HUES64 (cell line): ENCODE measurements at regions not wholly inside any gene's neighbourhood (a gene's known extent, or its start where the extent isn't known, plus 50 kb on each side); places are given as distances from the start of the nearest gene placed in this dataset.

Experiments
- H3K27ac ChIP-seq: 2 replicates; pipeline ENCODE4 v1.7.0; 2013; ENCODE audit warnings: low read depth, low read length, inconsistent platforms
- H3K27me3 ChIP-seq: 2 replicates; pipeline ENCODE4 v1.6.1; 2013; ENCODE audit warnings: mild to moderate bottlenecking, low read length; ENCODE audit not compliant: insufficient read depth
- H3K36me3 ChIP-seq: 2 replicates; pipeline ENCODE4 v1.6.1; 2013; ENCODE audit warnings: mild to moderate bottlenecking, low read length; ENCODE audit not compliant: insufficient read depth
- H3K4me1 ChIP-seq: 2 replicates; pipeline ENCODE4 v1.6.1; 2013; ENCODE audit warnings: mild to moderate bottlenecking, low read length, moderate library complexity; ENCODE audit not compliant: insufficient read depth
- H3K4me3 ChIP-seq: 2 replicates; pipeline ENCODE4 v1.5.1; 2013; ENCODE audit warnings: mild to moderate bottlenecking, low read length, moderate library complexity
- H3K9ac ChIP-seq: 2 replicates; pipeline ENCODE4 v1.6.1; 2013; ENCODE audit warnings: mild to moderate bottlenecking, low read depth, low read length
- H3K9me3 ChIP-seq: 2 replicates; pipeline ENCODE4 v1.6.1; 2013; ENCODE audit warnings: low read depth, low read length; ENCODE audit not compliant: insufficient read depth
- WGBS: fragments of 150-250, 120-280 bp; methylation state at CpG from one replicate; pipeline ENCODE4 v1.1.7; 2013; ENCODE audit warnings: missing lambda C conversion rate; 5-methylcytosine and 5-hydroxymethylcytosine counted together

DNA sequence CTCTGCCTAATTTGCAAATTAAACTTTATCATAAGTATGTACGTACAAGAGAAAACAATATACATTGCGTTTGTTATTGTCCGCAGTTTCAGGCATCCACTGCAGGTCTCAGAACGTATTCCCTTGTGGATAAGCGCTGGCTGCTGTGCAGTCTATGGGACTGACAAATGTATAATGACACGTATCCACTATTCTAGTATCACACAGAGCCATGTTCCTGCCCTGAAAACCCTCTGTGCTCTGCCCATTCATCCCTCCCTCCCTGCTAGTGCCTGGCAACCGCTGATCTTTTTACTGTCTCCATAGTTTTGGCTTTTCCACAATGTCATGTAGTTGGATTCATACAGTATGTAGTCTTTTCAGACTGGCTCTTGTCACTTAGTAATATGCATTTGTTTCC is 179.4 kb downstream of the MAF start:
- WGBS, result 90% methylated on average over 7 of the region's 7 CpGs
- peaks cover 23% of the 10 kb centered on the region for H3K4me1 ChIP-seq
- no peaks in the 10 kb centered on the region for H3K27me3 ChIP-seq
- no peaks in the 10 kb centered on the region for H3K9me3 ChIP-seq
- no peaks in the 10 kb centered on the region for H3K36me3 ChIP-seq
- H3K9ac ChIP-seq, result no peak overlapping the region
- H3K27ac ChIP-seq, result no peak overlapping the region
- no peak overlapping the region for H3K4me3 ChIP-seq

DNA sequence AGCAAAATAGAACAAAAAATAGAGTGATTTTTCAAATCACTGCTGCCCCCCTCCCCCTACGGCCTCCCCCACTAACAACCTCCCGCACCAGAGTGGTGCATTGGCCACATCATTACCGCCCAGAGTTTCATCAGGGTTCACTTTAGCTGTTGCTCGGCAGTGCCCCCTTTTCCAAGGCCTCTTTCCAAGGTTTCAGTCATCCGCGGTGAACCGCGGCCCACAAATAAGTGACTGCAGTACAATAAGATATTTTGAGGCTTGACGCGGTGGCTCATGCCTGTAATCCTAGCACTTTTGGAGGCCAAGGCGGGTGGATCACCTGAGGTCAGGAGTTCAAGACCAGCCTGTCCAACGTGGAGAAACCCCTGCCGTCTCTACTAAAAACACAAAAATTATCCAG is 180.0 kb downstream of the MAF start:
- Histone ChIP-seq H3K4me3 (no peak overlapping the region), H3K9me3 (no peaks in the 10 kb centered on the region), H3K27me3 (no peaks in the 10 kb centered on the region), H3K27ac (no peak overlapping the region), H3K9ac (no peak overlapping the region), H3K4me1 (peaks cover 23% of the 10 kb centered on the region), H3K36me3 (no peaks in the 10 kb centered on the region)
- WGBS, result 96% methylated on average over 13 of the region's 13 CpGs

DNA sequence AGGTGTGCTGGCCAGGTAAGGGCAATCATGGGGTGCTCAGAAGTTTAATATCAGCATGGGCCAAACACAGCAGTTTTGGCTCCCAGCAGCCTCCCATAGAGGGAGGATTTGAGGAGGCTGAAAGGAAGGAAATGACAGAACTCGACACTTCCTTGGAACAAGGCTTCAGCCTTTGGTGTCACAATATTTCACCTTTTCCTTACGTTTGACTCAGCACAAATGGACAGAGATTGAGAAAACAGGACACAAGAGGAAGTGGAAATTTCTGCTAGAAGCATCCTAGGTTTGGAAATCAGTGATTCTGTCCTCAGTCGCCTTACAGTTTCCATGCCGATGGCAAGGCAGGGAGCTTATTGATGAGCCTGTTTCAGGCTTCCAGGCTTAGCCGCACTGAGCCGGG is 181.4 kb downstream of the MAF start:
- Histone ChIP-seq H3K27ac (no peak overlapping the region), H3K27me3 (no peaks in the 10 kb centered on the region), H3K4me3 (no peak overlapping the region), H3K4me1 (peaks cover 23% of the 10 kb centered on the region), H3K9me3 (no peaks in the 10 kb centered on the region), H3K9ac (no peak overlapping the region), H3K36me3 (no peaks in the 10 kb centered on the region)
- WGBS, result 90% methylated on average over 6 of the region's 6 CpGs

DNA sequence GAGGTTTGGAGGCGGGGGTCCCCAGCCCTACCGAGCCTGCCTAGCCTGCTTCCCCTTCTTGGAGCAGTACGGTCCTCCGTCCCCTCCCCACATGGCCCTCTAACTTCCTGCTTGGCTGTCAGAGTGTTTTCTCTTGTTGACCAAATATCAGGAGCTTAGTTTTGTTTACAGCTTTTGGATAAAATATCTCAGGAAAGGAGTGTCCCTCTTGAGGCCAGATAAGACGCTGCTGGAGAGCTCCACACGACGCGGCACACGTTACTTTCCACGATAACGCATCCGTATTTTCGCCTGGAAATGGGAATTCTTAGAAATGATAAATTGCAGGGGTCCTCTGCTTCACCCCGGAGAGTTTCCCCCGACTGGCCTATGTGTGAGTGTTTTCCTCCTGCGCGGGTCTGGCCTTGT is 182.9 kb downstream of the MAF start:
- Histone ChIP-seq H3K36me3 (no peaks in the 10 kb centered on the region), H3K4me3 (no peak overlapping the region), H3K27ac (no peak overlapping the region), H3K4me1 (peaks cover 26% of the 10 kb centered on the region), H3K27me3 (no peaks in the 10 kb centered on the region), H3K9me3 (no peaks in the 10 kb centered on the region), H3K9ac (no peak overlapping the region)
- 80% methylated on average over 17 of the region's 17 CpGs for WGBS

DNA sequence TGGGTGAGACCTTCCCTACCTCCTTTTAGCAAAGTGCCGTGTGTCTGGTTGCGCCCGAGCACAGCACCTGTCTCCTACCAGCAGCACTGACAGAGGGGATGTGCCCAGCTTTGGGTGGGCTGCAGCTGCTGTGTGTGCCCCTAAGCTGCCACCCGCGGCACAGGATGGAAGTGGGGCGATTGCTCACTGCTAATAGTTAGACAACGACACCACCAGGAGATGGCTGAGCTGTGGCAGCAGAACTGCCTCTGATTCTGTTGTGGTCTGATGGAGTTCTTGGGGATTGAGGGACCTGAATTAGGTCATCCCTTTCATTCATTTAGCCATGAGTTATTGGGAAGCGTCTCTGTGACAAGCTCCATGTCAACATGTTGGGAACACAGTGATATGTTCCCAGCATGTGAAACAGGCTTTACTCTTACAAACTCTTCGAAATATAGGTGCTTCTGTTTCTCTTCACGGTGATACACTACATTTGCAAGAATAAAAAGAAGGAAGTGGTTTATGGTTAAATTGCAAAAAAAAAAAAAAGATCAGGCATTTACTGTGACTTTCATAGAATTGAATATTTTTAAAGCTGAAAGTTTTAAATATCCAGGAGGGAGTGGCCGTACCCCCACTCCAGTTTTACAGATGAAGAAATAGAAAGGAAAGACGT is 184.4 kb downstream of the MAF start:
- H3K4me1 ChIP-seq, result peaks cover 36% of the 10 kb centered on the region
- H3K4me3 ChIP-seq, result no peak overlapping the region
- no peaks in the 10 kb centered on the region for H3K27me3 ChIP-seq
- 95% methylated on average over 12 of the region's 12 CpGs for WGBS
- H3K9ac ChIP-seq, result no peak overlapping the region
- H3K27ac ChIP-seq, result no peak overlapping the region
- no peaks in the 10 kb centered on the region for H3K9me3 ChIP-seq
- no peaks in the 10 kb centered on the region for H3K36me3 ChIP-seq

DNA sequence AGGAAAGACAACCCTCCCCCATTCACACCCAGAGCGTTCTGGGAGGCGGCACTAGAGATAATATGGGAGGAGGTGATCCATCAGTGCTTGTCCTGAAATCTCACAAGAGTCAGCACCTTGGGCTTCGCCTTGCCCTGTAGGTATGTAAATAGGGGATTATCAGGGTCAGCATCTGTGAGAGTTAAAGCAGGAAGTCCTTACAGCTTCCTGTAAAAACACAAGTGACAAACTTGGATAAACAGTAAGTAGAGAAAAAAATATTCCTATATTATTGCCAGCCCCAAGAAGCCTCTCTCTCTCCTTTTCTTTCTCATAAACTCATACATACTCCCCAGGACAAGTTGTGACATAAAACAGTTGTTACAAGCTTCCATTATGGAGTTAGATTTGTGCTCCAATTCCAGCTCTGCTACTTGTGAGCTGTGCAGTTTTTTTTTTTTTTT is 187.7 kb downstream of the MAF start:
- H3K27ac ChIP-seq, result no peak overlapping the region
- H3K9me3 ChIP-seq, result no peaks in the 10 kb centered on the region
- H3K4me1 ChIP-seq, result peaks cover 29% of the 10 kb centered on the region
- WGBS, result 10% methylated on average over 3 of the region's 3 CpGs
- no peak overlapping the region for H3K4me3 ChIP-seq
- H3K27me3 ChIP-seq, result no peaks in the 10 kb centered on the region
- no peak overlapping the region for H3K9ac ChIP-seq
- H3K36me3 ChIP-seq, result no peaks in the 10 kb centered on the region

DNA sequence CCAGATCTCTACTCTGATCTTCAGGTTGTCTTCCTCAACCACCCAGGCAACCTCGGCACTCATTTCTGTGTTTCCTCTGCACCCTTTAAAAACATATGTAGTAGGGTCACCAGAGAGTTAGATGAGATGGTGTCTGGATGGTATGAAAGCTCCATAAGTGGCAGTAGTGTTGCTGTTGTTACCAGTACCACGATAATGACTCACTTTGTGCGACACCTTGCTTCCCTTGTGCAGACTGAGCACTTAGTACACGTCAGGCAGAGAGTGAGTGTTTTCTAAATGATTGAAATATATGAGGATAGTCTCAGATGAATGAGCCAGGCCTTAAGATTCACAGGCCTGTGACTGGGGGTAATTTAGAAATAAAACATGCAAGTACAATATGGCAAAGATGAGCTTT is 188.7 kb downstream of the MAF start:
- WGBS, result 69% methylated on average over 4 of the region's 4 CpGs
- Histone ChIP-seq H3K27me3 (no peaks in the 10 kb centered on the region), H3K4me3 (no peak overlapping the region), H3K27ac (no peak overlapping the region), H3K9me3 (no peaks in the 10 kb centered on the region), H3K9ac (no peak overlapping the region), H3K4me1 (peaks cover 26% of the 10 kb centered on the region), H3K36me3 (no peaks in the 10 kb centered on the region)

DNA sequence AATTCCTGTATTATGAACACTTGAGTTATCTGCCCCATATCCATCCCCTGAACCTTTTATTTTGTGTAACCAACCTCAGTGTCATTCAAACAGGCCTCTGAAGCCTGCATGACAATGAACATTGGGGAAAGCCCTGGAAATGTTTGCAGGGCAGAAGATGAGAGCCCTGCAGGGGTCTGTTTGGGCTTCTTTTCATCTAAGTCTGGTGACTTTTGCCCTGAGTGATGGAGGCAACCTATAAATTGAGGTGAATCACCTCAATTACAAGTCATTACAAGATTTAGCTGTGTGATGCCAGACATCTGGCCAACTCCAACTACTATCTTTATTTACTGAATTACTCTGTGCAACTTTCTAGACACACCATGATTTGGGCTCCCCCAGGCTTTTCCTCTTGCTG is 189.2 kb downstream of the MAF start:
- Histone ChIP-seq H3K4me3 (no peak overlapping the region), H3K27ac (no peak overlapping the region), H3K36me3 (no peaks in the 10 kb centered on the region), H3K9ac (no peak overlapping the region), H3K27me3 (no peaks in the 10 kb centered on the region), H3K9me3 (no peaks in the 10 kb centered on the region), H3K4me1 (peaks cover 26% of the 10 kb centered on the region)

DNA sequence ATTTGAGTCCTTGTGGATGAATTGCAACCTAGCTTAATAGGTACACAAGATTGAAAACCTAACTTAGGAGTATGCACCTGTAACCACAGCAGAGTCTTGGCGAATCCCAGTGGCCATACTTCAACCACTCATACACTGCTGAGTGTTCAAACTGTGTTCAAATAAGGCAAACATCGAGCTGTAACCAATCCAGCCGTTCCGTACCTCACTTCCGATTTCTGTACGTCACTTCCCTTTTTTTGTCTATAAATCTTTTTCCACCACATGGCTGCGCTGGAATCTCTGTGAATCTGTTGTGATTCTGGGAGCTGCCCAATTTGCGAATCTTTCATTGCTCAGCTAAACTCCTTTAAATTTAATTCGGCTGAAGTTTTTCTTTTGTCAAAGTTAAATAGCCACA is 190.6 kb downstream of the MAF start:
- WGBS, result 94% methylated on average over 9 of the region's 9 CpGs
- peaks cover 26% of the 10 kb centered on the region for H3K4me1 ChIP-seq
- no peak overlapping the region for H3K27ac ChIP-seq
- no peaks in the 10 kb centered on the region for H3K27me3 ChIP-seq
- H3K9ac ChIP-seq, result no peak overlapping the region
- H3K4me3 ChIP-seq, result no peak overlapping the region
- H3K9me3 ChIP-seq, result no peaks in the 10 kb centered on the region
- no peaks in the 10 kb centered on the region for H3K36me3 ChIP-seq

DNA sequence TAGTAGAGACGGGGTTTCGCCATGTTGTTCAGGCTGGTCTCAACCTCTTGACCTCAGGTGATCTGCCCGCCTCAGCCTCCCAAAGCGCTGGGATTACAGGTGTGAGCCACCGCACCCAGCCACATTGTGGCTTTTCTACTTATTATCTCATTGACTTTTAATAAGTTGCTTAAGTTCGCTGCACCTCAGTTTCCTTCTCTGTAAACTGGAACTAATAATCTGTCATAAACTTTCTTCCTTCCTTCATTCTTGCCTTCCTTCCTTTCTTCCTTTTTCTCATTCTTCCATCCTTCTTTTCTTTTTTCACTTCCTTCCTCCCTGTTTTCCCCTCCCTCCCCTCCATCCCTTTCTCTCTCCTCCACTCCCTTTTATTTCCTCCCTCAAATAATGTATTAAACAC is 192.2 kb downstream of the MAF start:
- Histone ChIP-seq H3K27me3 (no peaks in the 10 kb centered on the region), H3K36me3 (no peaks in the 10 kb centered on the region), H3K4me1 (peaks cover 26% of the 10 kb centered on the region), H3K4me3 (no peak overlapping the region), H3K9me3 (no peaks in the 10 kb centered on the region), H3K9ac (no peak overlapping the region), H3K27ac (no peak overlapping the region)
- WGBS, result 92% methylated on average over 6 of the region's 6 CpGs

DNA sequence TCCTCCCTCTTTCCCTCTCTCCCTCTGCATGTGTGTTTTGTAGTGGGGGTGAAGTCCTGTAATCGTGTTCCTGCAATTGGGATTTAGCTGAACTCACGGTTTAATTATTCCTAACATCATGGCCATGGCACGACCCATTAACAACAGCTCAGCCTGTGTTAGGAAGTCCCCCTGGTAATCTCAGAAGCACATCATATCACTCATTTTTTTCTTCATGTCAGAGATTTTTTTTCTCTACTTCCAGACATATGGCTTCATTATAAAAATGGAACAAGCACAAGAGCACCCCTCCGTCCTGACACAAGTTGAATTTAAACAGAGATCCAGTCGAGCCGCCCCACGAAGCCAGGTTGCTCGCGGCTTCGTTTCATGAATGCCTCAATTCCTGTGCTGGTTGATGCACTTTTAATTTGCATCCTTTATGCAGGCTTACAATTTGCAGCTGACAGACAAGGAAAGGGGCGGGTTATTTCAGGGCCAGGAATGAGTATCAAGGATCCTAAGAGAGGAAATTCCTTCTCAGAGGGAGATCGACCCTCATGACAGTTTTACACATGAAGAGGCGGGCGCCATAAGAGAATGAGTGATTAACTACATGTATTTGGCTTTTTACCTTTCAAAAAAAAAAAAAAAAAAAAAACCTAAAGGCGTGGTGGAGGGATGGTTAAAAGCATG is 192.9 kb downstream of the MAF start:
- H3K9me3 ChIP-seq, result no peaks in the 10 kb centered on the region
- H3K9ac ChIP-seq, result no peak overlapping the region
- no peaks in the 10 kb centered on the region for H3K27me3 ChIP-seq
- H3K4me3 ChIP-seq, result no peak overlapping the region
- H3K4me1 ChIP-seq, result peaks cover 22% of the 10 kb centered on the region
- no peaks in the 10 kb centered on the region for H3K36me3 ChIP-seq
- no peak overlapping the region for H3K27ac ChIP-seq
- 51% methylated on average over 13 of the region's 15 CpGs for WGBS

DNA sequence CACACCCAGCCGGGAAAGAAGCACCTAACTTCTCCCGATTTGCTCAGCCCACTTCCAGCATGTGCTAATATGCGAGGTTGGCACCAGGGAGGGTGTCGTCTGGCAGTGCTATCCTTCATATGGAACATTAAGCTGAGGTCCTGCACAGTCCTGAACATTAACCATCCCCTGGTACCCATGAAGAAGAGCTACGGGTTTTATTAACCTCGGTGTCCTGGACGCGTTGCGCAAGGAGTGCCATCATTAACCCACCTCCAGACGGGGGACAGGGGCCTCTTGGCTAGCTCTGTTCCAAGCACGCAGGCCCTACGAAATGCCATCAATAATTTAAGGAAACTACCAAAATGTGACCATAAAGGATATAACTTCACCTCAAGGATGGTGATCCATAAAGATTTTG is 193.5 kb downstream of the MAF start:
- Histone ChIP-seq H3K27me3 (no peaks in the 10 kb centered on the region), H3K4me1 (peaks cover 18% of the 10 kb centered on the region), H3K27ac (no peak overlapping the region), H3K9ac (no peak overlapping the region), H3K9me3 (no peaks in the 10 kb centered on the region), H3K4me3 (no peak overlapping the region), H3K36me3 (no peaks in the 10 kb centered on the region)
- WGBS, result 93% methylated on average over 12 of the region's 12 CpGs
